A549 (cell line): ENCODE measurements at regions not wholly inside any gene's neighbourhood (a gene's known extent, or its start where the extent isn't known, plus 50 kb on each side); places are given as distances from the start of the nearest gene placed in this dataset.

Experiments
- FOSB ChIP-seq: fragments of 250-450 bp; sonication (Bioruptor Pico); IDR thresholded peaks from 2 replicates; pipeline ENCODE4 v1.5.0; 2020; ENCODE audit warnings: mild to moderate bottlenecking, moderate library complexity
- FOSL2 ChIP-seq, 2 experiments: fragments of 450-650 bp in 1 of 2; fragments of >200 bp in 1 of 2; sonication (Bioruptor Twin) in 1 of 2; formaldehyde crosslinking; IDR thresholded peaks; 2 replicates each; pipeline versions ENCODE4 v1.5.0 to v1.6.1; 2016 to 2020; ENCODE audit warnings: mild to moderate bottlenecking in 1 of 2, moderate library complexity in 1 of 2
- RAD21 ChIP-seq, 2 experiments: fragments of >200 bp in 1 of 2; sonication (Bioruptor Twin) in 1 of 2; formaldehyde crosslinking in 1 of 2; IDR thresholded peaks in 1 of 2; conservative IDR thresholded peaks in 1 of 2; 2 replicates in 1 of 2; 3 replicates in 1 of 2; pipeline ENCODE4 v1.6.1; 2012 to 2018; ENCODE audit warnings: inconsistent platforms in 1 of 2
- SREBF2 ChIP-seq: fragments of 450-650 bp; IDR thresholded peaks from 2 replicates; pipeline ENCODE4 v1.6.1; 2014; ENCODE audit warnings: mild to moderate bottlenecking, moderate library complexity
- TF ChIP-seq, protein P1 (sequence below): fragments of >200 bp; sonication (Bioruptor Twin); formaldehyde crosslinking; IDR thresholded peaks from 3 replicates; pipeline ENCODE4 v1.5.1; 2016
- TF ChIP-seq, protein P2 (sequence below): IDR thresholded peaks from 2 replicates; pipeline ENCODE4 v1.6.1; 2012

- no peak for TF ChIP-seq RAD21 (conservative IDR thresholded peaks at IDR 0.05 in 1 of 2, IDR thresholded peaks at IDR 0.05 in 1 of 2)
- no peak for TF ChIP-seq SREBF2
- TF ChIP-seq FOSL2 (IDR thresholded peaks at IDR 0.05): no peak
- TF ChIP-seq FOSL2 (CRISPR knock-in tag; IDR thresholded peaks at IDR 0.05): no peak
- TF ChIP-seq, protein P1, sequence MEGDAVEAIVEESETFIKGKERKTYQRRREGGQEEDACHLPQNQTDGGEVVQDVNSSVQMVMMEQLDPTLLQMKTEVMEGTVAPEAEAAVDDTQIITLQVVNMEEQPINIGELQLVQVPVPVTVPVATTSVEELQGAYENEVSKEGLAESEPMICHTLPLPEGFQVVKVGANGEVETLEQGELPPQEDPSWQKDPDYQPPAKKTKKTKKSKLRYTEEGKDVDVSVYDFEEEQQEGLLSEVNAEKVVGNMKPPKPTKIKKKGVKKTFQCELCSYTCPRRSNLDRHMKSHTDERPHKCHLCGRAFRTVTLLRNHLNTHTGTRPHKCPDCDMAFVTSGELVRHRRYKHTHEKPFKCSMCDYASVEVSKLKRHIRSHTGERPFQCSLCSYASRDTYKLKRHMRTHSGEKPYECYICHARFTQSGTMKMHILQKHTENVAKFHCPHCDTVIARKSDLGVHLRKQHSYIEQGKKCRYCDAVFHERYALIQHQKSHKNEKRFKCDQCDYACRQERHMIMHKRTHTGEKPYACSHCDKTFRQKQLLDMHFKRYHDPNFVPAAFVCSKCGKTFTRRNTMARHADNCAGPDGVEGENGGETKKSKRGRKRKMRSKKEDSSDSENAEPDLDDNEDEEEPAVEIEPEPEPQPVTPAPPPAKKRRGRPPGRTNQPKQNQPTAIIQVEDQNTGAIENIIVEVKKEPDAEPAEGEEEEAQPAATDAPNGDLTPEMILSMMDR: no peak
- TF ChIP-seq FOSB (CRISPR knock-in tag): no peak
- TF ChIP-seq, protein P2, sequence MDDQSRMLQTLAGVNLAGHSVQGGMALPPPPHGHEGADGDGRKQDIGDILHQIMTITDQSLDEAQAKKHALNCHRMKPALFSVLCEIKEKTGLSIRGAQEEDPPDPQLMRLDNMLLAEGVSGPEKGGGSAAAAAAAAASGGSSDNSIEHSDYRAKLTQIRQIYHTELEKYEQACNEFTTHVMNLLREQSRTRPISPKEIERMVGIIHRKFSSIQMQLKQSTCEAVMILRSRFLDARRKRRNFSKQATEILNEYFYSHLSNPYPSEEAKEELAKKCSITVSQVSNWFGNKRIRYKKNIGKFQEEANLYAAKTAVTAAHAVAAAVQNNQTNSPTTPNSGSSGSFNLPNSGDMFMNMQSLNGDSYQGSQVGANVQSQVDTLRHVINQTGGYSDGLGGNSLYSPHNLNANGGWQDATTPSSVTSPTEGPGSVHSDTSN: no peak
Measured at GRCh38 chr2:200181755-200182154, 124.7 kb upstream of the SPATS2L start.
